ENCODE measurements at regions not wholly inside any gene's neighbourhood (a gene's known extent, or its start where the extent isn't known, plus 50 kb on each side); places are given as distances from the start of the nearest gene placed in this dataset.

- WGBS, result 82% methylated on average over 6 of the region's 6 CpGs
- no peak for TF ChIP-seq NR2F2 (IDR thresholded peaks at IDR 0.05)
- no peak for TF ChIP-seq REST (IDR thresholded peaks at IDR 0.05)
- no peak for TF ChIP-seq ZBTB33 (IDR thresholded peaks at IDR 0.05)
- no peak for TF ChIP-seq EGR1 (IDR thresholded peaks at IDR 0.05; ENCODE audit: low read depth in 2 of 2)
- no peak for TF ChIP-seq SP1 (IDR thresholded peaks at IDR 0.05)
- TF ChIP-seq FOXA2 (IDR thresholded peaks at IDR 0.05), result no peak
These were observed 97.4 kb upstream of the ARHGAP20 start for GRCh38 chr11:110809417-110810199.

GRCh38 chr11:110808248-110808647 lies 96.0 kb upstream of the ARHGAP20 start:
- Histone ChIP-seq H3K27ac (ENCODE audit: low read depth in 1 of 2, low read length in 2 of 2) (no peak overlapping the region), H3K36me3 (ENCODE audit: control insufficient read depth in 4 of 4, insufficient read depth in 3 of 4, low read depth in 1 of 4, low read length in 3 of 4) (no peaks in the 10 kb centered on the region), H3K9me3 (ENCODE audit: control insufficient read depth in 4 of 4, low read length in 3 of 4) (no peaks in the 10 kb centered on the region), H3K9ac (ENCODE audit: low read depth in 1 of 2, low read length in 2 of 2) (no peak overlapping the region), H3K4me1 (ENCODE audit: control insufficient read depth in 4 of 4, insufficient read depth in 4 of 4, low read length in 3 of 4) (no peaks in the 10 kb centered on the region), H3K4me3 (ENCODE audit: low read depth in 1 of 3, low read length in 3 of 3) (no peak overlapping the region), H3K27me3 (ENCODE audit: control insufficient read depth in 4 of 4, insufficient read depth in 4 of 4, low read length in 3 of 4) (no peaks in the 10 kb centered on the region)
- no peak for DNase-seq (ENCODE audit: low spot score)
- 92% methylated on average over 6 of the region's 6 CpGs for whole genome bisulfite sequencing
- TF ChIP-seq HNF4G (IDR thresholded peaks at IDR 0.05) (no peak), FOXA1 (IDR thresholded peaks at IDR 0.05) (no peak), JUND (IDR thresholded peaks at IDR 0.05) (no peak), FOXA2 (IDR thresholded peaks at IDR 0.05) (no peak), TAF1 (conservative IDR thresholded peaks at IDR 0.05) (no peak), ATF3 (IDR thresholded peaks at IDR 0.05) (no peak), YY1 (IDR thresholded peaks at IDR 0.05) (no peak), ZBTB33 (IDR thresholded peaks at IDR 0.05) (no peak), HNF4A (conservative IDR thresholded peaks at IDR 0.05) (no peak), NR2F2 (IDR thresholded peaks at IDR 0.05) (no peak), MAX (IDR thresholded peaks at IDR 0.05) (no peak), EGR1 (IDR thresholded peaks at IDR 0.05; ENCODE audit: low read depth in 2 of 2) (no peak), CTCF (IDR thresholded peaks at IDR 0.05; ENCODE audit: low read depth, low read length, missing input control) (no peak), REST (IDR thresholded peaks at IDR 0.05) (no peak), GABPA (IDR thresholded peaks at IDR 0.05 in 1 of 2, conservative IDR thresholded peaks at IDR 0.05 in 1 of 2) (no peak)

More at GRCh38 chr11:110809417-110810199, 97.4 kb upstream of the ARHGAP20 start:
- no peak overlapping the region for H3K4me3 ChIP-seq (ENCODE audit: low read depth in 1 of 3, low read length in 3 of 3)
- DNase-seq (ENCODE audit: low spot score), result no peak
- no peaks in the 10 kb centered on the region for H3K9me3 ChIP-seq (ENCODE audit: control insufficient read depth in 4 of 4, low read length in 3 of 4)
- H3K27ac ChIP-seq (ENCODE audit: low read depth in 1 of 2, low read length in 2 of 2), result no peak overlapping the region
- no peak overlapping the region for H3K9ac ChIP-seq (ENCODE audit: low read depth in 1 of 2, low read length in 2 of 2)
- H3K4me1 ChIP-seq (ENCODE audit: control insufficient read depth in 4 of 4, insufficient read depth in 4 of 4, low read length in 3 of 4), result no peaks in the 10 kb centered on the region
- no peaks in the 10 kb centered on the region for H3K27me3 ChIP-seq (ENCODE audit: control insufficient read depth in 4 of 4, insufficient read depth in 4 of 4, low read length in 3 of 4)
- no peaks in the 10 kb centered on the region for H3K36me3 ChIP-seq (ENCODE audit: control insufficient read depth in 4 of 4, insufficient read depth in 3 of 4, low read depth in 1 of 4, low read length in 3 of 4)
